GM12891 (cell line): ENCODE measurements at regions not wholly inside any gene's neighbourhood (a gene's known extent, or its start where the extent isn't known, plus 50 kb on each side); places are given as distances from the start of the nearest gene placed in this dataset.

Experiments used
- PAX5 ChIP-seq: IDR thresholded peaks from 2 replicates; pipeline ENCODE4 v1.6.1; 2011; ENCODE audit warnings: low read length, moderate library complexity, mild to moderate bottlenecking; ENCODE audit not compliant: insufficient read depth, severe bottlenecking
- POLR2A ChIP-seq: IDR thresholded peaks from 2 replicates; pipeline ENCODE4 v1.6.1; 2011; ENCODE audit warnings: low read depth, low read length, control low read depth
- POLR2AphosphoS5 ChIP-seq: IDR thresholded peaks from 2 replicates; pipeline ENCODE4 v1.6.1; 2011; ENCODE audit warnings: low read depth, low read length, control low read depth
- POU2F2 ChIP-seq: IDR thresholded peaks from 2 replicates; pipeline ENCODE4 v1.6.1; 2011; ENCODE audit warnings: low read depth, mild to moderate bottlenecking, control low read depth, low read length, moderate library complexity
- SPI1 ChIP-seq: IDR thresholded peaks from 2 replicates; pipeline ENCODE4 v1.6.1; 2011; ENCODE audit warnings: low read depth, low read length, control low read depth
- TAF1 ChIP-seq: IDR thresholded peaks from 2 replicates; pipeline ENCODE4 v1.6.1; 2011; ENCODE audit warnings: low read depth, low read length, control low read depth

DNA sequence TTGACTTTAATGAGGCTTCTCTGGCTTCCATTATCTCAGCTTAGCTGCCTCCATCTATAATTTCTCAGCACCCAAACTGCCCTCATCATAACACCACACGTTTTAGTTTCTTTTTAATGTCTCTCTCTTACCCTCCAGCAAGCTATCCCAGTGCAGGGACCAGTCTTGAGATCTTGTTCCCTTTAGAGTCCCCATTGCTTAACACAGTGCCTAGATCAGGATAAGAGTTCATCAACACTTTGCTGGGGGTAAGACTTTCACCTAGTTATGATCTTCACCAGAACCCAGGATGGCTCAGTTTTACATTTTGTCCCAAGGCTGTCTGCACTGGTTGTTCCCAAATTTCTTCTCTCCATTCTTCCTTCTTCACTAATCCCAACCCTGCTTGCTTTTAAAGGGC, 126.1 kb downstream of the OR2B2 start:
- TF ChIP-seq TAF1: no peak
- TF ChIP-seq POLR2AphosphoS5: no peak
- TF ChIP-seq POLR2A: no peak
- TF ChIP-seq PAX5: no peak
- no peak for TF ChIP-seq POU2F2
- TF ChIP-seq SPI1: no peak
